ENCODE measurements at regions not wholly inside any gene's neighbourhood (a gene's known extent, or its start where the extent isn't known, plus 50 kb on each side); places are given as distances from the start of the nearest gene placed in this dataset.

- TF ChIP-seq CTCF (IDR thresholded peaks at IDR 0.05; ENCODE audit: low read depth, low read length, missing input control) (no peak), GABPA (IDR thresholded peaks at IDR 0.05 in 1 of 2, conservative IDR thresholded peaks at IDR 0.05 in 1 of 2) (no peak), ATF3 (IDR thresholded peaks at IDR 0.05) (no peak), RAD21 (IDR thresholded peaks at IDR 0.05) (no peak)
Observed at GRCh38 chr12:22798116-22798515, 173.1 kb downstream of the ETNK1 start.

Measured in liver (tissue), 3 donors.